HEK293T (cell line): ENCODE measurements at regions not wholly inside any gene's neighbourhood (a gene's known extent, or its start where the extent isn't known, plus 50 kb on each side); places are given as distances from the start of the nearest gene placed in this dataset.

Experiments
- ARNT ChIP-seq: fragments of 450-650 bp; IDR thresholded peaks from 2 replicates; pipeline ENCODE4 v1.6.1; 2017; ENCODE audit warnings: mild to moderate bottlenecking
- BHLHE40 ChIP-seq: fragments of 450-650 bp; IDR thresholded peaks from 2 replicates; pipeline ENCODE4 v1.6.1; 2016; ENCODE audit warnings: mild to moderate bottlenecking, moderate library complexity, borderline replicate concordance
- CTBP1 ChIP-seq: fragments of 450-650 bp; IDR thresholded peaks from 2 replicates; pipeline ENCODE4 v1.6.1; 2016; ENCODE audit warnings: borderline replicate concordance
- FOXA1 ChIP-seq: fragments of 450-650 bp; IDR thresholded peaks from 2 replicates; pipeline ENCODE4 v1.6.1; 2016; ENCODE audit warnings: mild to moderate bottlenecking
- FOXM1 ChIP-seq: fragments of 450-650 bp; IDR thresholded peaks from 2 replicates; pipeline ENCODE4 v1.6.1; 2017; ENCODE audit warnings: mild to moderate bottlenecking, borderline replicate concordance
- HDGF ChIP-seq: fragments of 450-650 bp; IDR thresholded peaks from 2 replicates; pipeline ENCODE4 v1.6.1; 2017; ENCODE audit warnings: antibody characterized with exemption, borderline replicate concordance
- L3MBTL2 ChIP-seq: fragments of 450-650 bp; conservative IDR thresholded peaks from 2 replicates; pipeline ENCODE4 v1.6.1; 2016; ENCODE audit warnings: mild to moderate bottlenecking
- LEF1 ChIP-seq: fragments of 450-650 bp; IDR thresholded peaks from 2 replicates; pipeline ENCODE4 v1.6.1; 2017; ENCODE audit warnings: mild to moderate bottlenecking, borderline replicate concordance
- PKNOX1 ChIP-seq: fragments of 450-650 bp; IDR thresholded peaks from 2 replicates; pipeline ENCODE4 v1.6.1; 2016
- SP1 ChIP-seq: fragments of 450-650 bp; IDR thresholded peaks from 2 replicates; pipeline ENCODE4 v1.6.1; 2017
- SUZ12 ChIP-seq: fragments of 450-650 bp; IDR thresholded peaks from 2 replicates; pipeline ENCODE4 v1.6.1; 2016; ENCODE audit warnings: mild to moderate bottlenecking
- TARDBP ChIP-seq: fragments of 450-650 bp; IDR thresholded peaks from 2 replicates; pipeline ENCODE4 v1.6.1; 2016

GRCh38 chr17:27242951-27243350 is 51.0 kb upstream of the WSB1 start:
- TF ChIP-seq ARNT (no peak), FOXA1 (no peak), SUZ12 (no peak), CTBP1 (no peak), PKNOX1 (no peak), SP1 (no peak), HDGF (no peak), LEF1 (no peak), L3MBTL2 (no peak), TARDBP (no peak), FOXM1 (no peak), BHLHE40 (no peak)
